ENCODE measurements at regions not wholly inside any gene's neighbourhood (a gene's known extent, or its start where the extent isn't known, plus 50 kb on each side); places are given as distances from the start of the nearest gene placed in this dataset.

DNA sequence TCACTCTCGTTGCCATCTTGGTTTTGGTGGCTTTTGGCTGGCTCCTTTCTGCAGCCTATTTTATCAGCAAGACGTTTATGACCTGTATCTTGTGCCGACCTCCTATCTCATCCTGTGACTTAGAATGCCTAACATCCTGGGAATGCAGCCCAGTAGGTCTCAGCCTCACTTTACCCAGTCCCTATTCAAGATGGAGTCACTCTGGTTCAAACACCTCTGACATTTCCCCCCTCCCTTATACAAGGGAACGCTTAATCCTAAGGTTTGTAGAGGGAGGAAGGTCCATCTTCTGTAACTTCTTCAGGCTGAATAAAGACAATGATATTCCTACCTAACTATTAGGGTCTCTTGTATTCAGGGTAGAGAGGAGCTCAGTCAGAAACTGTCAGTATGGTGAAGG lies 79.3 kb upstream of the SPANXB1 start:
- TF ChIP-seq TAF1 (IDR thresholded peaks at IDR 0.05; ENCODE audit: low read depth) (no peak), CEBPB (IDR thresholded peaks at IDR 0.05) (no peak), ZBTB7A (IDR thresholded peaks at IDR 0.05; ENCODE audit: low read depth) (no peak), YY1 (IDR thresholded peaks at IDR 0.05; ENCODE audit: low read depth) (no peak), TCF12 (IDR thresholded peaks at IDR 0.05; ENCODE audit: low read depth) (no peak), EP300 (IDR thresholded peaks at IDR 0.05; ENCODE audit: borderline replicate concordance) (no peak), RAD21 (IDR thresholded peaks at IDR 0.05; ENCODE audit: low read depth) (no peak), CREB1 (IDR thresholded peaks at IDR 0.05; ENCODE audit: low read depth) (no peak), NFIC (IDR thresholded peaks at IDR 0.05) (no peak), TEAD4 (IDR thresholded peaks at IDR 0.05) (no peak), FOXM1 (IDR thresholded peaks at IDR 0.05; ENCODE audit: borderline replicate concordance, low read depth) (no peak), EGR1 (IDR thresholded peaks at IDR 0.05) (no peak)
- TF ChIP-seq, protein P1, sequence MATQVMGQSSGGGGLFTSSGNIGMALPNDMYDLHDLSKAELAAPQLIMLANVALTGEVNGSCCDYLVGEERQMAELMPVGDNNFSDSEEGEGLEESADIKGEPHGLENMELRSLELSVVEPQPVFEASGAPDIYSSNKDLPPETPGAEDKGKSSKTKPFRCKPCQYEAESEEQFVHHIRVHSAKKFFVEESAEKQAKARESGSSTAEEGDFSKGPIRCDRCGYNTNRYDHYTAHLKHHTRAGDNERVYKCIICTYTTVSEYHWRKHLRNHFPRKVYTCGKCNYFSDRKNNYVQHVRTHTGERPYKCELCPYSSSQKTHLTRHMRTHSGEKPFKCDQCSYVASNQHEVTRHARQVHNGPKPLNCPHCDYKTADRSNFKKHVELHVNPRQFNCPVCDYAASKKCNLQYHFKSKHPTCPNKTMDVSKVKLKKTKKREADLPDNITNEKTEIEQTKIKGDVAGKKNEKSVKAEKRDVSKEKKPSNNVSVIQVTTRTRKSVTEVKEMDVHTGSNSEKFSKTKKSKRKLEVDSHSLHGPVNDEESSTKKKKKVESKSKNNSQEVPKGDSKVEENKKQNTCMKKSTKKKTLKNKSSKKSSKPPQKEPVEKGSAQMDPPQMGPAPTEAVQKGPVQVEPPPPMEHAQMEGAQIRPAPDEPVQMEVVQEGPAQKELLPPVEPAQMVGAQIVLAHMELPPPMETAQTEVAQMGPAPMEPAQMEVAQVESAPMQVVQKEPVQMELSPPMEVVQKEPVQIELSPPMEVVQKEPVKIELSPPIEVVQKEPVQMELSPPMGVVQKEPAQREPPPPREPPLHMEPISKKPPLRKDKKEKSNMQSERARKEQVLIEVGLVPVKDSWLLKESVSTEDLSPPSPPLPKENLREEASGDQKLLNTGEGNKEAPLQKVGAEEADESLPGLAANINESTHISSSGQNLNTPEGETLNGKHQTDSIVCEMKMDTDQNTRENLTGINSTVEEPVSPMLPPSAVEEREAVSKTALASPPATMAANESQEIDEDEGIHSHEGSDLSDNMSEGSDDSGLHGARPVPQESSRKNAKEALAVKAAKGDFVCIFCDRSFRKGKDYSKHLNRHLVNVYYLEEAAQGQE (IDR thresholded peaks at IDR 0.05; ENCODE audit: low read depth) = no peak
- TF ChIP-seq, protein P2, sequence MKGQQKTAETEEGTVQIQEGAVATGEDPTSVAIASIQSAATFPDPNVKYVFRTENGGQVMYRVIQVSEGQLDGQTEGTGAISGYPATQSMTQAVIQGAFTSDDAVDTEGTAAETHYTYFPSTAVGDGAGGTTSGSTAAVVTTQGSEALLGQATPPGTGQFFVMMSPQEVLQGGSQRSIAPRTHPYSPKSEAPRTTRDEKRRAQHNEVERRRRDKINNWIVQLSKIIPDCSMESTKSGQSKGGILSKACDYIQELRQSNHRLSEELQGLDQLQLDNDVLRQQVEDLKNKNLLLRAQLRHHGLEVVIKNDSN (IDR thresholded peaks at IDR 0.05) = no peak
- TF ChIP-seq, protein P3, sequence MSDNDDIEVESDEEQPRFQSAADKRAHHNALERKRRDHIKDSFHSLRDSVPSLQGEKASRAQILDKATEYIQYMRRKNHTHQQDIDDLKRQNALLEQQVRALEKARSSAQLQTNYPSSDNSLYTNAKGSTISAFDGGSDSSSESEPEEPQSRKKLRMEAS (IDR thresholded peaks at IDR 0.05) = no peak

DNA sequence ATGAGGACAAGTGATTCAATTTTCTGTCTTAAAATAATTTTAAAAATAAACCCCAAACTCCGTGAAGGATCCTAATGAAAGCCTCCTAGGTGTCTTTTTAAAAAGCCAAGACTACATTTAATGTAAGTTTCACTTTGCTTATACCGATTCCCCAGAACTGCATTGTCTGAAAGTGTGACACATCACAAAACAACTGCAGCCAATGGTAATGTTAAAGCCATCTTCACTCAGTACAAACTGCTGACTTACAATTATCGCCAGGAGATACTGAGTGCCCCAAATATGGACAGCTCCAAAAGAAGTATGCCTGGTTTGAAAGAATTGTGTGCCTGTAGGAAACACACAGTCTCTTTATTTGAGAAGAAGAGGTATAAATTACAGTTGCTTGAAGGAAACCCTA lies 73.7 kb upstream of the SPANXB1 start:
- TF ChIP-seq EP300 (IDR thresholded peaks at IDR 0.05; ENCODE audit: borderline replicate concordance) (no peak), NFIC (IDR thresholded peaks at IDR 0.05) (no peak), CREB1 (IDR thresholded peaks at IDR 0.05; ENCODE audit: low read depth) (no peak), EGR1 (IDR thresholded peaks at IDR 0.05) (no peak), TAF1 (IDR thresholded peaks at IDR 0.05; ENCODE audit: low read depth) (no peak)
- TF ChIP-seq, protein P1 (IDR thresholded peaks at IDR 0.05; ENCODE audit: low read depth) = no peak

DNA sequence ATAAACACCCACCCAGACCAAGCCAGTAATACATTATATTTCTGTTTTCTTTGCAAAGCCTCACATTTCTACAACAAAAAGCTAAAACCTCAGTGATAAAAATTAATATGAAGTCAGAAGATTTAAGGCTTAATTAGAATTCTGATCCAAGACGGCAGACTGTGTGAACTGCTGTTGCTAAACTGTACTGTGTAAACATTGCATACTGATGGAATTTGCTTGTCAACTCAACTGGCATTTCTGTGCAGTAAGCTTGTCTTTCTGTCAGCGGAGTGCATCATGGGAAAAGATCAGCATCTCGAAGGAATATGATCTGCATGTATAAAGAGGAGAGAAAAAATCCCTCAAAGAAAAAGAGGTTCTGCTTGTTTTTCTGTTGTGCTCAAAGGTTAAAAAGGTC lies 69.4 kb upstream of the SPANXB1 start:
- TF ChIP-seq NFIC (IDR thresholded peaks at IDR 0.05) = no peak
- TF ChIP-seq, protein P2 (IDR thresholded peaks at IDR 0.05) = no peak
- TF ChIP-seq RAD21 (IDR thresholded peaks at IDR 0.05; ENCODE audit: low read depth) = no peak
- TF ChIP-seq, protein P3 (IDR thresholded peaks at IDR 0.05) = no peak
- TF ChIP-seq ZBTB7A (IDR thresholded peaks at IDR 0.05; ENCODE audit: low read depth) = no peak
- no peak for TF ChIP-seq CEBPB (IDR thresholded peaks at IDR 0.05)
- TF ChIP-seq EP300 (IDR thresholded peaks at IDR 0.05; ENCODE audit: borderline replicate concordance) = no peak
- no peak for TF ChIP-seq YY1 (IDR thresholded peaks at IDR 0.05; ENCODE audit: low read depth)
- TF ChIP-seq EGR1 (IDR thresholded peaks at IDR 0.05) = no peak
- no peak for TF ChIP-seq FOXM1 (IDR thresholded peaks at IDR 0.05; ENCODE audit: borderline replicate concordance, low read depth)
- TF ChIP-seq TEAD4 (IDR thresholded peaks at IDR 0.05) = no peak
- no peak for TF ChIP-seq CREB1 (IDR thresholded peaks at IDR 0.05; ENCODE audit: low read depth)

DNA sequence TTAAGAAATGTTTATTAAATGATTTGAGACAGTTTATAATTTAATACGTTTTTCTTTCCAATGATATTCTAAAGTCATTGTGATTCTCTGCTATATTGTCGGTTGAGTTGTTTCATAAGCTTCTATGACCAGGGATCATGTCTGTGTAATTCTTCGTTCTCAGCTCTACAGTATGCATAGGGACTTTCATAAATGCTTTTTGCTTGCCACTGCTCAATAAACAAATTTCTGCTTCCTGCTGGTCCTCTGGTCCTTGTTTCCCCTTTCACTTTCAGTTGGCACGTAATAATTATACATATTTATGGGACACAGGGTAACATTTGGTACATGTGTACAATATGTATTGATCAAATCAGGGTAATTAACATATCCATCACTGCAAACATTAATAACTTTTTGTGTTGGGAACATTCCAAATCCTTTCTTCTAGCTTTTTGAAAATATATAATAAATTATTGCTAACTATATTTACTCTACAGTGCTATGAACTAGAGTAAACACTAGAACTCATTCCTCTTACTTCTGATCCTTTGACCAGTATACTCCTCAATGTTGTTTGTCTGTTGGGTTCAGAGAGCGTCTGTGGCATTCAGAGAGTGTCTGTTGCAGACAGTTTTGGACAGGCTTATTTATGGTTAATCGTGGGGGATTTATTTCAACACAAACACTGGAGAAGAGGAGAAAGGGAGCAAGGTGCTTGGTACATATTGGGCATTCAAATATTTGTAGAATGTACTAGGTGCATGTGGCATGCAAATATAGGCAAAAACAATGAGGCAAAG lies 68.3 kb upstream of the SPANXB1 start:
- TF ChIP-seq, protein P2 (IDR thresholded peaks at IDR 0.05) = no peak
- TF ChIP-seq, protein P1 (IDR thresholded peaks at IDR 0.05; ENCODE audit: low read depth) = no peak
- no peak for TF ChIP-seq TAF1 (IDR thresholded peaks at IDR 0.05; ENCODE audit: low read depth)
- TF ChIP-seq TCF12 (IDR thresholded peaks at IDR 0.05; ENCODE audit: low read depth) = no peak
- TF ChIP-seq, protein P3 (IDR thresholded peaks at IDR 0.05) = no peak
- TF ChIP-seq EGR1 (IDR thresholded peaks at IDR 0.05) = no peak
- TF ChIP-seq RAD21 (IDR thresholded peaks at IDR 0.05; ENCODE audit: low read depth) = no peak
- TF ChIP-seq CREB1 (IDR thresholded peaks at IDR 0.05; ENCODE audit: low read depth) = no peak

Measured in Ishikawa (cell line).